ENCODE measurements at regions not wholly inside any gene's neighbourhood (a gene's known extent, or its start where the extent isn't known, plus 50 kb on each side); places are given as distances from the start of the nearest gene placed in this dataset.

- TF ChIP-seq ZNF592 (IDR thresholded peaks at IDR 0.05) (no peak), EZH2 (IDR thresholded peaks at IDR 0.05; ENCODE audit: borderline replicate concordance, control insufficient read depth, low read depth, low read length) (no peak)
Measured at GRCh38 chr9:14004110-14004509, 309.8 kb downstream of the NFIB start.
